GM12872 (cell line): ENCODE measurements at regions not wholly inside any gene's neighbourhood (a gene's known extent, or its start where the extent isn't known, plus 50 kb on each side); places are given as distances from the start of the nearest gene placed in this dataset.

Experiments
- TF ChIP-seq, protein P1 (sequence below): IDR thresholded peaks from 3 replicates; pipeline ENCODE4 v1.5.1; 2011; ENCODE audit warnings: low read depth, mild to moderate bottlenecking, low read length, moderate library complexity; ENCODE audit not compliant: insufficient read depth

- TF ChIP-seq, protein P1, sequence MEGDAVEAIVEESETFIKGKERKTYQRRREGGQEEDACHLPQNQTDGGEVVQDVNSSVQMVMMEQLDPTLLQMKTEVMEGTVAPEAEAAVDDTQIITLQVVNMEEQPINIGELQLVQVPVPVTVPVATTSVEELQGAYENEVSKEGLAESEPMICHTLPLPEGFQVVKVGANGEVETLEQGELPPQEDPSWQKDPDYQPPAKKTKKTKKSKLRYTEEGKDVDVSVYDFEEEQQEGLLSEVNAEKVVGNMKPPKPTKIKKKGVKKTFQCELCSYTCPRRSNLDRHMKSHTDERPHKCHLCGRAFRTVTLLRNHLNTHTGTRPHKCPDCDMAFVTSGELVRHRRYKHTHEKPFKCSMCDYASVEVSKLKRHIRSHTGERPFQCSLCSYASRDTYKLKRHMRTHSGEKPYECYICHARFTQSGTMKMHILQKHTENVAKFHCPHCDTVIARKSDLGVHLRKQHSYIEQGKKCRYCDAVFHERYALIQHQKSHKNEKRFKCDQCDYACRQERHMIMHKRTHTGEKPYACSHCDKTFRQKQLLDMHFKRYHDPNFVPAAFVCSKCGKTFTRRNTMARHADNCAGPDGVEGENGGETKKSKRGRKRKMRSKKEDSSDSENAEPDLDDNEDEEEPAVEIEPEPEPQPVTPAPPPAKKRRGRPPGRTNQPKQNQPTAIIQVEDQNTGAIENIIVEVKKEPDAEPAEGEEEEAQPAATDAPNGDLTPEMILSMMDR = no peak
These were observed 418.5 kb downstream of the PLPP3 start for GRCh38 chr1:56160773-56161315.

GRCh38 chr1:56156971-56157876 is 422.1 kb downstream of the PLPP3 start:
- TF ChIP-seq, protein P1 = no peak

- TF ChIP-seq, protein P1 = no peak
These were observed 426.1 kb downstream of the PLPP3 start for GRCh38 chr1:56153276-56153675.

DNA sequence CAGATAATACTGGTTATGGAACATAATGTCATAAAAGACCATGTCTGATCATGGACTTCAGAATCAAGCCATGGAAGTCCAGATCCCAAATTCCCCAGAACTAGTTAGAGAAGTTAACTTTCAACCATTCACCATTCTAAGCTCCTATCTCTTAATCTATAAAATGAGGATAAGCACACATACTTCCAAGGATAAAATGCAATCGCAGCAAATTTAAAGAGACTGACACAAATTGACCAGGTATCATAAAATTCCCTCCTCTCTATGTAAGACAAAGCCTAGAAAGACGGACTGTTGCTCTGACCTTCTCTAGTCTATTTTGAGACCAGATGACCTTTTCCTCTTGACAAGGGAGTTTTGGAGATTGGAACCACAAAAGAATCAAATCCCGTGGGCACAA is 426.7 kb downstream of the PLPP3 start:
- TF ChIP-seq, protein P1 = no peak

- TF ChIP-seq, protein P1 = no peak
These were observed 428.0 kb downstream of the PLPP3 start for GRCh38 chr1:56151402-56151801.

GRCh38 chr1:56150441-56151215 is 428.7 kb downstream of the PLPP3 start:
- TF ChIP-seq, protein P1 = no peak

GRCh38 chr1:56149761-56150160 is 429.6 kb downstream of the PLPP3 start:
- TF ChIP-seq, protein P1 = no peak
